ENCODE measurements at regions not wholly inside any gene's neighbourhood (a gene's known extent, or its start where the extent isn't known, plus 50 kb on each side); places are given as distances from the start of the nearest gene placed in this dataset.

DNA sequence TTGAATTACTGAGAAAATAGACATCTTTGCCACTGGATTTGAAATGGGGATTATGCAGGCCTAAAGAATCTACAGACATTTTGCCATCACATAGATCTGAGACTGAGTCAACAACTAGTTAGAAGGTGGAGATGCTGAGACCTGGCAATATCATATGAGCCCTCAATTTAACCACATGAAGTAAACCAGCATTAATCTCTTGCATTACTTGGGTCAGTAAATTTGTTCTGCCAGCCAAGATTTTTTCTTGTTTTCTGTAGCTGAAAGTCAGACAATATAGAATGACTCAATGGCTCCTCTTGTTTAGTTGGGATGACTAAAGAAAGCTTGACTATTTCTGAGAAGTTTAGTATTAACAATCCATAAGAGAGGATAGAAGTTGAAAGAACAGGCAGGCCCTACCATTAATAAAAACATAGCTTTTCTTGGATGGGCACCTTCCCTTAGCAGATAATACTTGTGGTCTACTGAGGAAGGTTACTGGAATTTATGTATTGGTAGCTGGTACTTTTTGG, 396.7 kb upstream of the SORCS1 start:
- no peaks in the 10 kb centered on the region for H3K36me3 ChIP-seq (ENCODE audit: low read depth)
- H3K4me1 ChIP-seq (ENCODE audit: low read depth) = no peaks in the 10 kb centered on the region
- H3K4me3 ChIP-seq = no peak overlapping the region
- no peak for TF ChIP-seq CTCF (IDR thresholded peaks at IDR 0.05)
- ATAC-seq (no peak), DNase-seq (no peak)
- peaks cover 5% of the 10 kb centered on the region for H3K9me3 ChIP-seq
- intact Hi-C loops (cut with DNase I, micrococcal nuclease) = no loop called here

- DNase-seq (no peak), ATAC-seq (no peak)
- Histone ChIP-seq H3K4me1 (ENCODE audit: low read depth) (no peaks in the 10 kb centered on the region), H3K9me3 (no peaks in the 10 kb centered on the region), H3K4me3 (no peak overlapping the region), H3K36me3 (ENCODE audit: low read depth) (no peaks in the 10 kb centered on the region)
- intact Hi-C loops (cut with DNase I, micrococcal nuclease) = no loop called here
- no peak for TF ChIP-seq CTCF (IDR thresholded peaks at IDR 0.05)
Observed at GRCh38 chr10:107557916-107558315, 393.4 kb upstream of the SORCS1 start.

DNA sequence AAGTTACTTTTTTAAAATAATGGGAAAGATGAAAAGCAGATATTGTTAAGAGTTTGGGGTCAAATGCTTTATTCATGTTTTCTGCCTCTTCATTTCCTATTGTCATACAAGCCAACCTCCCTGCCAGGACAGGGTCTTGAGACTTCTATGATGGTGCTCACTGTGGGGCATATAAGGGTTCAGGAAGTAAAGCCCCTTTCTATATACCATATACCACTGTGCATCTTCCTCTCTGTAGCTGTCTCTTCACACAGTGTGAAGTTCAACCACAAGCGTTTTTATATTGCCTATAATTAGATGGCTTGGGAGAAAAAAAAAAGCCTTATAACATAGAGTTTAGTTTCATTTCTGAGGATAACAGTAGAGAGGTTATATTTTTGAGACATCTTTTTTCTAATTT, 389.8 kb upstream of the SORCS1 start:
- DNase-seq = no peak
- intact Hi-C loops (cut with DNase I, micrococcal nuclease) = no loop called here
- no peak for ATAC-seq
- Histone ChIP-seq H3K36me3 (ENCODE audit: low read depth) (no peaks in the 10 kb centered on the region), H3K9me3 (no peaks in the 10 kb centered on the region), H3K4me3 (no peak overlapping the region), H3K4me1 (ENCODE audit: low read depth) (no peaks in the 10 kb centered on the region)
- no peak for TF ChIP-seq CTCF (IDR thresholded peaks at IDR 0.05)

DNA sequence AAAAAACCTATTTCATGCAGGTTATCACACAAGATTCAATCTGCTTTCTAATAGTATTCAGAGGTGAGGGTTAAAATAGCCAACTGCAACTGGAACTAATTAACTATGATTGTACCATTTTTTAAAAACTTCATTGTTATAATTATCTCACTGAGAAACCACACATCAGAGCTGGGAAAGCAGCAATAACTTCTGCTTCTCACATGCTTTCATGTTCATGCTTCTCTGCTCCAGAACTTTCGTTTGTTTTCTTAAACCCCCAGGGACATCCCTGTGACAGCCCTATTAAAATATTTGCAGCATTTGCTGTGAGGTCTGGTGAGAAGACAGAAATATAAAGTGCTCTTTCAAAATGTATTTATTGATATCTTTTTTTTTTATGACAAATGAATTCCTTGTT, 389.0 kb upstream of the SORCS1 start:
- no peak overlapping the region for H3K4me3 ChIP-seq
- intact Hi-C loops (cut with DNase I, micrococcal nuclease) = no loop called here
- no peaks in the 10 kb centered on the region for H3K36me3 ChIP-seq (ENCODE audit: low read depth)
- no peak for TF ChIP-seq CTCF (IDR thresholded peaks at IDR 0.05)
- DNase-seq (no peak), ATAC-seq (no peak)
- no peaks in the 10 kb centered on the region for H3K4me1 ChIP-seq (ENCODE audit: low read depth)
- no peaks in the 10 kb centered on the region for H3K9me3 ChIP-seq

- Histone ChIP-seq H3K36me3 (ENCODE audit: low read depth) (no peaks in the 10 kb centered on the region), H3K9me3 (no peaks in the 10 kb centered on the region), H3K4me3 (no peak overlapping the region), H3K4me1 (ENCODE audit: low read depth) (no peaks in the 10 kb centered on the region)
- intact Hi-C loops (cut with DNase I, micrococcal nuclease) = no loop called here
- no peak for TF ChIP-seq CTCF (IDR thresholded peaks at IDR 0.05)
- DNase-seq (no peak), ATAC-seq (no peak)
Observed at GRCh38 chr10:107552963-107553362, 388.5 kb upstream of the SORCS1 start.

- TF ChIP-seq CTCF (IDR thresholded peaks at IDR 0.05) = no peak
- Histone ChIP-seq H3K4me1 (ENCODE audit: low read depth) (no peaks in the 10 kb centered on the region), H3K36me3 (ENCODE audit: low read depth) (no peaks in the 10 kb centered on the region), H3K9me3 (no peaks in the 10 kb centered on the region), H3K4me3 (no peak overlapping the region)
- no peak for DNase-seq
- intact Hi-C loops (cut with DNase I, micrococcal nuclease) = no loop called here
- no peak for ATAC-seq
Observed at GRCh38 chr10:107548301-107548700, 383.8 kb upstream of the SORCS1 start.

Data from mucosa of descending colon (tissue), 3 donors.